ENCODE measurements at regions not wholly inside any gene's neighbourhood (a gene's known extent, or its start where the extent isn't known, plus 50 kb on each side); places are given as distances from the start of the nearest gene placed in this dataset.
"Not testable (repeated sequence)": the region's sequence is repeated elsewhere in the genome, so short reads cannot be mapped to it uniquely, and the experiment has no call there.

DNA sequence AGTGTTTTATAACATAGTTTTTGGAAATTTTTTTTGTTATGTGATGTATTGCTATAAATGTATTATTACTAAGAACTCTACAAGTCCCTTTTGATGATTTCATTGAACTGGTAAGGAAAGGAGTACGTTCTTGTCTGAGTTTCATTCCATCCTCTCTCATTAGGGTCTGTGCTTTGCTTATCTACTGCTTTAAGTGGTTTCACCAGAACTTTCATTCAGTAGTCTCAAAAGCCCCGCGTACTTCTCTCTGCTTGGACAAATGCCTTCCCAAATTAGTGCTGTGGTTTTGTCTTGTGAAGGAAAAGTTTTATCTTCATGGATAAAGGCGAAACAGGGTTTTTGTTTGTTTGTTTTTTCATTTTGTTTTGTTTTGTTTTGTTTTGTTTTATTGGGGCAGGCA lies 469.8 kb upstream of the WWC1 start:
- DNase-seq (ENCODE audit: low spot score): no peak

DNA sequence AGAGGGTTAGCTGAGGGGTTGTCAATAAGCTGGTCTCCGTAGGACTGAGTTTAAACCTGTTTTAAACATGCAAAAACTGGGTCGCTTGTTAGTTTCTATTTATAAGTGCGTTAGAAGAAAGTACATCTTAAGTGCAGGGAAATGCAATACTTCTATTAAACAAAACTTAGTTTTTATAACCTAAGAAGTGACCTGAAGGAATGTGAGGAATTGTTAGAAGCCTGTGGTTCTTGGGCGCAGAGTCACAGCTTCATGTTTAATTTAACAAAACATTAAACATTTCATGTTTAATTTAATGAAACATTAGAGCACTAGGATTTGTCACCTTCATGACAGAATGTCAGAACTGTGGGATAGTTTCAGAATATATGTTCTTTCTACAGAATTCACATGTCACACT lies 469.2 kb upstream of the WWC1 start:
- no peak for DNase-seq (ENCODE audit: low spot score)

DNA sequence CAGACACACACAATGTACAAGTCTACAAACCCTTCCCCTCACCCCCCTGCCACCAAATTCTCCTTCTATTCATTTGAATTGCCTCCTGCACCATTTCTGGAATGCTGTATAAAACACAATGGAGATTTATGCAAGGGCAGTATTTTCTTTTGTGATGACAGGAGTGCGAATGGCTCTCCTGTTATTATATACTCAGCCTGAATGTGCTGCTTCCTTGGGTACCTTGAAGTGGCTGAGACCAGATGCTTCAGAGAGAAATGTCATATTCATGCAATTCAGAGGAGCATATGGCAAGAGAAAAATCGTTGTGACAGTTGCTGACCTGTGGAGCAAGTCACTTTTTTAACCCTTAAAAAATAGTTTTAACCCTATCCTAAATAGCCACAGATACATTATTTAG lies 468.0 kb upstream of the WWC1 start:
- no peak for DNase-seq (ENCODE audit: low spot score)

DNA sequence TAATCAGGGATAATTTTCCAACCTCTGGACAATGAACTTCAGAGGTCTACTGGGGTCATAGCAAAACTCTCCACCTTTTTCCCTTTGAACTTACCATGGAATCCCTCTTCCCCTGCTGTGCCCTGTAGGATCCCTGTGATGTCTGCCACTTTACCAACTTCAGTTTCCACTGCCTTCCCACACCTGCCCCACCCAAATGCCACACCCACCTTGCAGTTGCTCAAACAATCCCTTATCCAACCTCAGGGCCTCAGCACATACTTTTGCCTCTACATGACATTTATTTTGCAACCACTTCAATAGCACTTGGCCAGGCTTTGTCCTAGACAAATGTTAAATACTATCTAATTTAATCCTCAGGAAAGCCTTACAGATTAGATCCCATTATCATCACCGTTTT lies 463.7 kb upstream of the WWC1 start:
- DNase-seq (ENCODE audit: low spot score): no peak

DNA sequence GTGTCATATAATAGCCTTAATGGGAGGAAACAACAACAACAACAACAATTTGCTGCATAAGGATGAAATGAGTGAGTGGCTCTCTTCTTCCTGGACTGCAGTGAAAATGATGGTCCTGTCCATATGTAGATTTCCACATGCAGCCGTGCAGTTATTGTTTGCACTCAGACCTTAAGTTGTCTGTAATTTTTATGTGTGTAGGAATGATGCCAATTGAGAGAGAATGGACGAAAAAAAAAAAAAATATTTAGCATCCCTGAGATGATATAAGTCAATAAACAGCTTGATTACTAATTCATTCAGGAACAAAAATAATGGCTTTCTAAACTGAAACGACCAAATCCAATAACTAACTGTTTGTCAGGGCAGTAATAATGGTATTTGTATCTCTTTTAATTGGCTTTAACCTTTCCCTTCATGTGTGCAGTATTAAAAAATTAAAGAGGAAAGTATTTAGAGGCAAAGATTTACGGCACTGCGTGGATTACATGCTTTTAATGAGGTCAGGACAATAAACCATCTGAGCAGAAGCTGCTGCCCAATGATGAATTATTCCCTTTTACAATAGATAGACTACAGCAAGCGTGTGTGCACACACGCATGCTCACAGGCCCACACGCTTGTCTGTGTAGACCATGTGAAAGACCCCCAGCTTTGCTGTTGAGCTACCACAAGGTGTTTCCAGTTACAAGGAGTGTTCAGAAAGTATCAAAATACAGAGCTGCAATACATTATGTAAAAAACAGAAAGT lies 459.5 kb upstream of the WWC1 start:
- DNase-seq (ENCODE audit: low spot score): no peak

DNA sequence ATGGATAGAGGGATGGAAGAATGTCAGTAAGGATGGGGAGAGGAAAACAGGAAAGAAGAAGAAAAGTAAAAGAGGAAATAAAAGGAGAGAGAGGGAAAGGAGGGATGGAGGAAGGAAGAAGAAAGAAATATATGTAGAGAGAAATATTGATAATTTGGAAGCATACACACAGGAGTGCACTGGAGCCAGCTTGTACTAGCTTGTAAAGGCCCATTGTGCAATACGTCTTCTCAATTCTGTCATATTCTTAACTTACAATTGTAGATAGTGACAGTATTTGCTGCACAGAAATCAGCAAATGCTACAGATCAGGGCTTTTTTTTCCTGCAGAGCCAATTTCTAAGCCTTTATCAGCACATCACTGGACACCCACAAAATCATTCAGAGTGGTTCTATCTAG lies 458.8 kb upstream of the WWC1 start:
- no peak for DNase-seq (ENCODE audit: low spot score)

DNA sequence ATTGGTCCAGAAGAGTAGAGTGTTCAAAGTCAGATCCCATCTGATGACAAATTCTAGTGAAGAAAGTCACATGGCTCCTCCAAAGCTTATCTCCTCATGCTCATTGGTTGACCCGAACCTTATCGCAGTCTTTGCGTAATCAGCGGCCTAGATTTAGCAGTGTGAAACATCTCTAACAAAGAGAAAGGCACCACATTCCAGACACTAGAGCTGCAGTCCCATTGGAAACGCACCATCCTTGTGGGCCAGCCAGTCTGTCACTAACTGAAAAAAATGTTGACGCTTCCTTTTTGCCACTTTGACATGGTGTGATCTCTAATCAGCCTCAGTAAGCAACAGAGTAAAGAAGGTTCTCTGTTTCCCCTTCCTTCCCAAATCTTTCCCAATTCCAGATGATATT lies 458.0 kb upstream of the WWC1 start:
- DNase-seq (ENCODE audit: low spot score): no peak

DNA sequence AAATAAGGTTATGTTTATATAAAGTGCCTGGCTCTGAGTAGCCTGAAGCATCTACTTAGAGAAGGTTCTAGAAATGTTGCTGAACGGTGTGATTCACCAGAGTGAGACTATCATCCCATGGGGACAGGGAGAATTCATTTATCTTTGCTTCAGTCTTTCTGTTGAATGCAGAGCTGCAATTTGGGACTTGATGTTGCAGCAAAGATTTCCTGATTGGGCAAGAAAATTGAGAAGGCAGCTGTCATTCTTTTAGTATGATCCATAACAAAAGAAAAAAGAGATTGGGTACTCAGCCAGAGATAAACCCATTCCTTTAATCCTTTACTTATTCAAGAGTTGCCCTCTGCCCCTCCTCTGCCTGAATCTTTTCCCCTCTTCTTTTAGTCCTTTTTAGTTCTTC lies 456.3 kb upstream of the WWC1 start:
- DNase-seq (ENCODE audit: low spot score): no peak

DNA sequence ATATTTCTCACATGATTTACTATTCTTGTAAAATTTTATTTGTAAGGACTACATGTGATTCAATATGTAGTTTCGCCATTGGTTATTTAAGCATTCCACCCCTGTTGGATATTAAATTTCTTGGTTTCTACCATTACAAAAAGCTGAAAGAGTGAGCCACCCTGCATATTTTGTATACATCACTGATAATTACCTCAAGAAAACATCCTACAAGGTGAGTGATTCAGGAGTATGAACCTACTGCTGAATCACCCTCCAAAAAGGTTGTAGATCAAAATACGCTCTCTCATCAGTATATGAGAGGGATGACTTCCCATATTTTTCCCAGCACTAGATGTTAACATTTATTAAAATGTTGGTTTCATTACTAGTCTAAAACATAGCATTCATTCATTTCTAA lies 454.3 kb upstream of the WWC1 start:
- no peak for DNase-seq (ENCODE audit: low spot score)

DNA sequence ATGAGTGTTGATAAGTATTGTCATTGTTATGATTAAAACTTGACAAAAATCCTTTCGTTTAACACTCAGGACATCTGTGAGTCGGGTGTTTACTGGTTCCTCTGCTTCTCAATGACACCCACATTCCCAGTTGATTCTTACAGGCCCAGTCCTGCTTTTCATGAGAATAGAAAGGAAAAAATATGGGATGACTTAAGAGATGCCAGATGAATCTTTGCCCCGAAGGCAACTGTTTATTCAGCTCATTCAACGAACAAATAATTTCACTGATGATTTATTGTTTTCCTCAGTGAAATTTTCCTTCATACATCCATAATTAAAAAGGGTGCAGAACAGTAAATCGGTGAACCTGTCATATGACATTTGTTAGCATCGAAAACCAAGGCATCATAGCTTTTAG lies 452.4 kb upstream of the WWC1 start:
- no peak for DNase-seq (ENCODE audit: low spot score)

DNA sequence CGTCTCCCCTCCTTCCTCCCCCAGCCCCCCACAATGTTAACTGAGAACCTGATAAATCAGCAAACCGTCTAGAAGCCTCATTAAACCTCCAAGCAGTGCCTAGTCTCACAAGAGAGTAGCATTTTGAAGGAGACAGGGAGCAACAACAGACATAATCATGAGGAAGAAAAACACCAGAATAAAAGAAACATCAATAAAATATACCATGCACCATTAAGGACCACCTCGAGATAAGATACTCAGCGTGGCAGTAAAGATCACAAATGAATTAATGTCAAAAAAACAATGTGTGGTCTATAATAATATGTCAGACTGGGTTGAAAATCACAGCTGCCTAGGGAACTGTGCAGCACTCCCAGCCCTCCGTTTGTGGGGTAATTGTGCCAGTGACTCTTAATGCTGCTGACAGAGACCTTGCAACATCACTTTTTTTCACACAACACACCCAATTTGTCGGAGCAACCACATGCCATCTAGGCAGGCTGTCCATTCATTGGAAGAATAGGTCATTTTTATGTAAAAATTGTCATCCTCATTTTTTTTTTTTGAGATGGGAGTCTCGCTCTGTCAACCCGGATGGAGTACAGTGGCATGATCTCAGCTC lies 450.8 kb upstream of the WWC1 start:
- DNase-seq (ENCODE audit: low spot score): no peak

DNA sequence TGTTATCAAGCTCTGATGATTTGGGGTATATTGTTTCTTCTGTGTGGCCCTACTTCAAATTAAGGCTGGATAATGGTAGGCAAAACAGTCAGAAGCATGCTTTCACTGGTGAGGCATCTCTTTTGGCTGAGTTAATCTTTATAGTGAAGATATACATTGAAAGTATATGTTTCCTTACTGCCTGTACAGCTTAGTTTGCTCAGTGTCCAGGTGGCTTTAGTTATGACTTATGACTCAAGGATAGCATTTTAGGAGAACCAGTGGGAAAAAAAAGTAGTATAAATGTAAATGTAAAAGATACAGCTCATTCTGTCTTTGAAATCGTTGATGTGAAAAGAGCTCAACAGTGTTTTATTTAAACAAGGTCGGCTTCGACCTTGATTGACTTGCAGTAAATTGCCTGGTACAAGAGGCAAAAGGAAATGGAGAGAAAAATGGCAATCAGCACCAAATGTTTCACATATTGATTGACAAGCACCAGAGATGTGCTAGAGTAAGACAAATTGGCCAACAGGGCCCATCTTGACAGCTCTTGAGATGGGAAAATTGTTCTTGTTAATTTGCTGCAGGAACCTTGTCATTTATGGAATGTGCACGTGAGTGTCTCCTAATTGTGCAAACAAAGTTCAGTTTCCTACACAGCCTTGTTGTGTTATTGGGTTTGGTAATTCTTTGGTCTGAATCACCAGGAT lies 447.4 kb upstream of the WWC1 start:
- DNase-seq (ENCODE audit: low spot score): no peak

DNA sequence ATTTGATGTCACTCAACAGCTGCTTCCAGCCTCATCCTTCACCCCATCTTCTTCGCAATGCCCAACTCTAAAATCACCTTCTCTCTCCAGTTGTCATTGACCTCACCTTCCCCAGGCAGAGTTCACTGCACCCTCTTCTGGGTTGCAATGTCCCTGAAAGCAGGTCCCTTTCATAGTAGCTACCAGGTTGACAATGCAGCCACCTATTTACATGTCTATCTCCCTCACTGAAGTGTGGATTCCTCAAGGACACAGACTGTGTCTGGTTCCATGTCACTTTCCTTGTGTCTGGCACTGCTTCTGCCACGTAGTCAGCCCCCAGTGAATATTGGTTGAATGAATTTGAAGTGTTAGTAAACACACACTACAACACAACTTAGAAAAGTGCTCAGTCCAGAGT lies 445.5 kb upstream of the WWC1 start:
- DNase-seq (ENCODE audit: low spot score): no peak

DNA sequence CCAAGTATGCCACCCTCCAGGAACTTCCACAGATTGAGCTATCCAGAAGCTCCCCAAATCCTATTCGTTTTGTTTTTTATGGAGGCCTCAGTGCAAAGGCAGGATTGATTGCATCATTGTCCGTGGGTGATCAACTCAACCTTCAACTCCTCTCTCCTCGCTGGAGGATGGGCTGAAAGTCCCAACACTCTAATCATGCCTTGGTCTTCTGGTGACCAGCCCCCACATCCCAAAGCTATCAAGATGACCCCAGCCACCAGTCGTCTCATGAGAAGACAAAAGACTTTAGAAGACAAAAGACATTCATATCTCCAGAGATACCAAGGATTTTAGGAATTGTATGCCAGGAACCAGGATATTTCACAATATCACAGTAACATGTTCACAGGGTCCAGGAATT lies 441.6 kb upstream of the WWC1 start:
- DNase-seq (ENCODE audit: low spot score): no peak

DNA sequence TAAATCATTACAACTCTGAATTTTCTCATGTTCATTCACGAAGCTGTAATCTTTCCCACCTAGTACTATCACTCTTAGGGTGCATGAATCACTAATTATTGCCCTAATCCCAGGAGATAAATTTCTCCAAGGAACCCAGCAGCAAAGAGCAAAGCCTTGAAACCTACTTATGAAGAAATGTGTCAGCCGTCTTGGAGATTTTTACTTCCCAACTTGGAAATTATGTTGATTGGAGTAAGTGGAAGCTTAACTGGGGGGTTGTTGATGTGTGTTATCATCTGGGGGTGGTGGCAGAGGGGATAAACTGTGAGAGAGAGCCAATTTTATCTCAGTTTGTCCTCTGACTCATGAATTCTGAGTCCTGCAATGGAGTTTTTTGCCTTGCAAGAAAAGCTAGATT lies 440.5 kb upstream of the WWC1 start:
- DNase-seq (ENCODE audit: low spot score): no peak

DNA sequence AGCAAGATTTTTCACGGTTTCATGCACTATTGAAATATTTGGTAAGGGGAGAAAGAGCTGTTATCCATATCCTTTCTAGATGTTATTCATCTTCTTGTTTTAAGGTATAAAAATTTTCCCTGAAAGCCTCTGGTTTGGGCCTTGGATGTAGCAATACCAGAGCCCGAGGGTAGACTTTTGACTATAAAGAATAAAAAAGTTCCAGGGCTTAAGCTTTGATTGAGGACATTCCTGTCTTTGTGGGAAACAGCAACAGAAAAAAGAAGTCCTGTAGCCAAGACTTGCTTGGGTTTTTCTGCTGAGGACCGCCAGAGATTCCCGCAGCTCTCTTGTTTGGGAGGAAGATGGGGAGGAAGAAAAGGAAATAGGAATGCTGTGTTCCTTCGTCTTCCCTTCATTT lies 440.0 kb upstream of the WWC1 start:
- no peak for DNase-seq (ENCODE audit: low spot score)

DNA sequence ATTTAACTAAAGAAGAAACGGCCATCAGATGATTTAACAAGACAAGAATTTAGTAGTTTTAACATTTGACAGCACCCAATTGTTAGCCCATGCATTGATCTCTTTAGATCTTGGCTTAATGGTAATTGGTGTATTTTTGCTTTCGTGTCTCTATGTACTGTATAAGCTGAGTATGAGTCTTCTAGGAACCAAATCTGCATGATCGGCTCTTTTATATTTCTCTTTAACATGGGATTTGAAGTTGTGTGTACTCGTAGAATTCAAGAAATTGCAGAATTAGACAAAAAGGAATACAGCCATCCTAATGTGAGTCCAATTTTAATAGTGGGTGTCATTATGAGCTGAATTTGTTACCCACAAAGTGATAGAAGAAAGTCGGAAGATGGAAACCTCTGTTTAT lies 438.9 kb upstream of the WWC1 start:
- no peak for DNase-seq (ENCODE audit: low spot score)

DNA sequence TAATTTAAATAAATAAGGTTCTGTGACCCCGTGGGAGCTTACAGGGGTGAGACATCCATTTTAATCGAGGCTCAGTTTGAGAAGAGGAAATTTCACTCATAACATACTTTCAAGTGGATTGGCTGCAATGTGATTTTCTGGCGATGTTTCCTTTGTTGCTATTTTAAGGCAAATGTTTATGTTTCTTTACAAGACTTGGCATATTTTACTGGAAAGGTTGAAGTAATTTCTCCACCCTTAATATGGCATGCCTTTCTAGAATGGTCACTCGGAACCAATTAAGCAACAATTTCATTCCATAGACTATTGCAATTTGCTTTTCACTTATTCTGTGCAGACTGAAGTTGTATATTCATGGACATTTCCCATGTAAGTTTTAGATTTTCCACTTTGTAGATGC lies 438.0 kb upstream of the WWC1 start:
- no peak for DNase-seq (ENCODE audit: low spot score)

DNA sequence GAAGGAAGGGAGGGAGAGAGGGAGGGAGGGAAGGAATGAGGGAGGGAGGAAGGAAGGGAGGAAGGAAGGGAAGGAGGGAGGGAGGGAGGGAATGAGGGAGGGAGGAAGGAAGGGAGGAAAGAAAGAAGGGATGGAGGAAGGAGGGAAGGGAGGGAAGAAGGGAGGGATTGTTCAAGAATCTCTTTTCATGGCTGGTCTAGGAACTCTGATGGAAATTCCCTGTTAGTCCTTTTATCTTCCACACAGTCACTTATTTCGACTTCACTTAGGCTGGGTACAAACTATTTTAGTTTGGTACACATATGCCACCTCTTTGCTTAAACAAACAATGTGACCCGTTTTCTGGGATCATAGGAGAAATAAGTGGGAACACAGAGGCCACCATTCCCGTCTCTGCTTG lies 435.6 kb upstream of the WWC1 start:
- no peak for DNase-seq (ENCODE audit: low spot score)

DNA sequence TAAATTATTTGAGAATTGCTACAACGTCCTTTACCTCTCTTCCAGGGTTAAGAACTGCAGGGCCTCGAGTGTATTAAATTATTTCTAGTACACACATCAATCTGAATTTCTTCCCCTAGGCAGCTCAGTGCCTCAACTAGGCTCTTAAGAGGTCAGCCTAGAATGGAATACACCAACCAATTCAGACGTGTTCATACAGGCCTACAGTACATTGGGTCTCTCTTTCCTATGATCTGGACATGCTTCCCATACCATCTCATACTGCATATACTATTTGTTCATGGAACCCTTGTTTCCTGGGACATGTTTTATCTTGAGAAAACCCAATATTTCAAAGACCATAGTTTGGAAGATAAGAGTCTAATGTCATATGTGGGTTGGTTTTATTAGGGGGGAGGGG lies 434.1 kb upstream of the WWC1 start:
- no peak for DNase-seq (ENCODE audit: low spot score)

DNA sequence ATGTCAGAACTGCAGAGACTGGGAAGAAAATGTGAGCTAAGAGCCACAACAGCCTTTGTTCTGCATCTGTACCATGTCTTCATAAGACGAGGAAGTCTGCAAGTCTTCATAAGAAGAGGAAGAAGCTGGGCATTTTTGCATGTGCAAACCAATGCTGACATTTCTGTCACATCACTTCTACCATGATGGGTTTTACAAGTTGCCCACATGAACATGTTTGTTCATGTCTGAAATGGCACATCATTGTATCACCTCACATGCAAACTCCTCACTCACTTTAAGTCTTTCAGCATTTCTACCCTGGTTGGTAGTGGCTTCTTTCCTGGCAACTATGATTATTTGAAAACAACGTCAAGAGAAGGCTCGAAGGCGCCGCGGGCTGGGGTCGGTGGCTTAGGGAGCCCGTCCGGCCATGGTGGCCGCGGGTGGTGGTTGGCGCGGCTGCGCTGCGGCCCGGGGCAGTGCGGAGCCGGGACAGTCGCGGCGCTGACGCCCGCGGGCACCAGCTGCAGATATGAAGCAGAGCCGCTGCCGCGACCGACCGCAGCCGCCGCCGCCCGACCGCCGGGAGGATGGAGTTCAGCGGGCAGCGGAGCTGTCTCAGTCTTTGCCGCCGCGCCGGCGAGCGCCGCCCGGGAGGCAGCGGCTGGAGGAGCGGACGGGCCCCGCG lies 433.1 kb upstream of the WWC1 start:
- not testable (repeated sequence) for DNase-seq (ENCODE audit: low spot score)

DNA sequence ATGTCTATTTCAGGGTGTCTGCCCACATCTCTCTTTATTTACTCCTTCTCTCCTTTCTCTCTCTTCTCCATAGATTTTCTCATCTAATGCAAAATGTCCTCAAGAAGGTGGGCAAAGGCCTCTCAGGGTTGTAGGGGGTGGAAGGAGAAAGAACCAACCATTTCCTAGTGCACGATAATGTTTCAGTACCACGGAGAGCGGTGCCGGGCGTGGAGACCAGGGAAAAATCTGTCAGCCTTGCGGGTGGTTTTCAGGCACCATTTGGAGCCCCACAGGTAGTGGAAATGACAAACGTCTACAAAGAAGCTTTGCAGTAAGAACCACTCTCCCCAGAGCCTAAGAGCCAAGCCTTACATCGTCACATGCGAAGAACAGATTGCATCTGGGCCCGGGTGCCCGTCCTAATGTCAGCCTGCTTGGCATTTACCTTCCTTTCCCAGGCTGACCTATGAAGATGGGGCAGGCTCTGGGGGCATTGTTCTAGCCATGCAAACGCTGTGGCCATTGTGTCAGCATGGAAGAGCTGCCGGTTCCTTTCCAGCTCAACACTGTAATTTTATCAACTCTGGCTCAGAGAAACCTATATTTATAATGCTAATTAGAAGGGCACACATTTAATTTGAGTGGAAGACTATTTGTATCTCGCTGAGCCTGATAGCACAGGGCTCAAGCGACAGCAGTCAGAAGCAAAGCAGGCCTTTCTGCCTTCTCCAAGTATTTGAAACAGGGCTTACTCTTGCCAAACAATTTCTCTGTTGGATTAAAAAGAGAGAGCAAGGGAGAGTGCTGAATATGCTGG lies 430.1 kb upstream of the WWC1 start:
- DNase-seq (ENCODE audit: low spot score): no peak
